Testis (tissue), 2 donors: ENCODE measurements at regions not wholly inside any gene's neighbourhood (a gene's known extent, or its start where the extent isn't known, plus 50 kb on each side); places are given as distances from the start of the nearest gene placed in this dataset.

Experiments used
- CTCF ChIP-seq, 3 experiments: fragments of 450-650 bp in 2 of 3; fragments of 200-600 bp in 1 of 3; sonication (generic) in 1 of 3; IDR thresholded peaks; one replicate each; pipeline ENCODE4 v1.5.1; 2016 to 2019; ENCODE audit warnings: antibody characterized with exemption in 3 of 3, mild to moderate bottlenecking in 2 of 3, moderate library complexity in 1 of 3
- POLR2A ChIP-seq: fragments of 450-650 bp; IDR thresholded peaks from one replicate; pipeline ENCODE4 v1.6.1; 2017; ENCODE audit warnings: antibody characterized with exemption, mild to moderate bottlenecking, moderate library complexity

GRCh38 chr20:20881808-20882207, 169.4 kb upstream of the RALGAPA2 start:
- TF ChIP-seq POLR2A (no peak), CTCF (IDR thresholded peaks at IDR 0.05) (no peak)
